ENCODE measurements at regions not wholly inside any gene's neighbourhood (a gene's known extent, or its start where the extent isn't known, plus 50 kb on each side); places are given as distances from the start of the nearest gene placed in this dataset.

DNA sequence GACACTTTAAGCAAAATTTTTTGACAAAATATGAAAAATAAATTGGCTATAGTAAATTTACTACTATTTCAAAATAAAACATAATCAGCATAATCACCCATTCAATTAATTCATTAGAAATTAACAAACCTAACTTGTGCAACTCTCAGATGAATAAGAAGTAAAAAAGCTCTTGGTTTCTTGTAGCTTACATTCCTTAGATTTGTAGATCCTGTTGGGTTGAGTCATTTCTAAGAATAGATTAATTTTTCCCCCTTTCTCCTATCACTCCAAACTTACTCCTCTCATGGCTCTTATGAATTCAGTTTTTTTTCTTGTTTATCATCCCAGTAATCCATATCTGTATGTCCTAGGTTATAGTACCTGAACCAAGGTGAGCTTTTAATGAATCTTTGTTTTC is 230.9 kb upstream of the LRIG3 start:
- TF ChIP-seq CTCF (conservative IDR thresholded peaks at IDR 0.05): no peak
- TF ChIP-seq ZFX (IDR thresholded peaks at IDR 0.05): no peak
